ENCODE measurements at regions not wholly inside any gene's neighbourhood (a gene's known extent, or its start where the extent isn't known, plus 50 kb on each side); places are given as distances from the start of the nearest gene placed in this dataset.

DNA sequence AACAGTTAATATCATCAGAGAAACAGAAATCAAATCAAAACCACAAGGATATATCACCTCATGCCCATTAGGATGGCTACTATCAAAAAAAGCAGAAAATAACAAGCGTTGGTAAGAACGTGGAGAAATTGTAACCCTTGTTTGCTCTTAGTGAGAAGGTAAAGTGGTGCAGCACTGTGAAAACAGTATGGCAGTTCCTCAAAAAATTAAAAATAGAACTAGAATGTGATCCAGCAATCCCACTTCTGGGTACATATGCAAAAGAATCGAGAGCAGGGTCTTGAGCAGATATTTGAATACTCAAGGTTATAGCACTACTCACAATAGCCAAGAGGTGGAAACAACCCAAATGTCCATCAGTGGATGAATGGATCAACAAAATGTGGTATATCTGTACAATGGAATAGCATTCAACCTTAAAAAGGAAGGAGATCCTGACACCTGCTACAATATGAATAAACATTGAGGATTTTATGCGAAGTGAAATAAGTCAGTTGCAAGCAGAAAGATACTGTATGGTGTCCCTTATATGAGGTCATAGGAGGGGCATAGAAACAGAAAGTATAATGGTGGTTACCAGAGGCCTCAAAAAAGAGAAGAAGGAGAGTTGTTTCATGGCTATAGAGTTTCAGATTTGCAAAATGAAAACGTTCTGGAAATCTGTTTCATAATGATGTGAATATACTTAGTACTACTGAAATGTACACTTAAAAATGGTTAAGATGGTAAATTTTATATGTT lies 131.0 kb upstream of the EEA1 start:
- no peaks in the 10 kb centered on the region for H4K20me1 ChIP-seq (ENCODE audit: low read length)
- no peaks in the 10 kb centered on the region for H3K9me2 ChIP-seq (replicated peaks; ENCODE audit: low read length)
- H3K27me3 ChIP-seq (ENCODE audit: low read length): no peaks in the 10 kb centered on the region
- H3K27ac ChIP-seq (ENCODE audit: low read length): no peak overlapping the region
- no TSS peak for BruUV-seq (replicated peaks)
- CTCF ChIA-PET: no interaction called here
- no peaks in the 10 kb centered on the region for H3K36me3 ChIP-seq (ENCODE audit: low read depth, low read length)
- intact Hi-C loops (cut with micrococcal nuclease): no loop called here
- no peaks in the 10 kb centered on the region for H3F3A ChIP-seq (ENCODE audit: low read length, unreplicated experiment)
- TF ChIP-seq EZH2phosphoT487 (IDR thresholded peaks at IDR 0.05; ENCODE audit: borderline replicate concordance, low read length) (no peak), EZH2 (IDR thresholded peaks at IDR 0.05; ENCODE audit: low read length, unreplicated experiment) (no peak)
- TF ChIP-seq, protein P1, sequence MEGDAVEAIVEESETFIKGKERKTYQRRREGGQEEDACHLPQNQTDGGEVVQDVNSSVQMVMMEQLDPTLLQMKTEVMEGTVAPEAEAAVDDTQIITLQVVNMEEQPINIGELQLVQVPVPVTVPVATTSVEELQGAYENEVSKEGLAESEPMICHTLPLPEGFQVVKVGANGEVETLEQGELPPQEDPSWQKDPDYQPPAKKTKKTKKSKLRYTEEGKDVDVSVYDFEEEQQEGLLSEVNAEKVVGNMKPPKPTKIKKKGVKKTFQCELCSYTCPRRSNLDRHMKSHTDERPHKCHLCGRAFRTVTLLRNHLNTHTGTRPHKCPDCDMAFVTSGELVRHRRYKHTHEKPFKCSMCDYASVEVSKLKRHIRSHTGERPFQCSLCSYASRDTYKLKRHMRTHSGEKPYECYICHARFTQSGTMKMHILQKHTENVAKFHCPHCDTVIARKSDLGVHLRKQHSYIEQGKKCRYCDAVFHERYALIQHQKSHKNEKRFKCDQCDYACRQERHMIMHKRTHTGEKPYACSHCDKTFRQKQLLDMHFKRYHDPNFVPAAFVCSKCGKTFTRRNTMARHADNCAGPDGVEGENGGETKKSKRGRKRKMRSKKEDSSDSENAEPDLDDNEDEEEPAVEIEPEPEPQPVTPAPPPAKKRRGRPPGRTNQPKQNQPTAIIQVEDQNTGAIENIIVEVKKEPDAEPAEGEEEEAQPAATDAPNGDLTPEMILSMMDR (conservative IDR thresholded peaks at IDR 0.05; ENCODE audit: low read depth, low read length): no peak
- DNase-seq (no peak), ATAC-seq (no peak)
- no peak overlapping the region for H3K9ac ChIP-seq (ENCODE audit: low read length)
- no peaks in the 10 kb centered on the region for H3K79me2 ChIP-seq (ENCODE audit: low read length)
- H2AFZ ChIP-seq (ENCODE audit: low read length): no peak overlapping the region
- POLR2A ChIA-PET (ENCODE audit: unreplicated experiment): no interaction called here
- H3K4me1 ChIP-seq (ENCODE audit: insufficient read depth, low read length): no peaks in the 10 kb centered on the region
- no peak overlapping the region for H3K4me2 ChIP-seq (ENCODE audit: low read length)
- H3K4me3 ChIP-seq (ENCODE audit: low read length): no peak overlapping the region
- H3K9me3 ChIP-seq (ENCODE audit: low read length): no peaks in the 10 kb centered on the region

GRCh38 chr12:93060666-93061472 lies 131.8 kb upstream of the EEA1 start:
- Histone ChIP-seq H3K27me3 (ENCODE audit: low read length) (no peaks in the 10 kb centered on the region), H3K9me2 (replicated peaks; ENCODE audit: low read length) (no peaks in the 10 kb centered on the region), H3K9ac (ENCODE audit: low read length) (no peak overlapping the region), H3K79me2 (ENCODE audit: low read length) (no peaks in the 10 kb centered on the region), H3K4me3 (ENCODE audit: low read length) (no peak overlapping the region), H3K4me1 (ENCODE audit: insufficient read depth, low read length) (no peaks in the 10 kb centered on the region), H3F3A (ENCODE audit: low read length, unreplicated experiment) (no peaks in the 10 kb centered on the region), H3K36me3 (ENCODE audit: low read depth, low read length) (no peaks in the 10 kb centered on the region), H3K4me2 (ENCODE audit: low read length) (no peak overlapping the region), H2AFZ (ENCODE audit: low read length) (no peak overlapping the region), H3K9me3 (ENCODE audit: low read length) (no peaks in the 10 kb centered on the region), H4K20me1 (ENCODE audit: low read length) (no peaks in the 10 kb centered on the region), H3K27ac (ENCODE audit: low read length) (no peak overlapping the region)
- no peak for ATAC-seq
- intact Hi-C loops (cut with micrococcal nuclease): no loop called here
- no peak for DNase-seq
- TF ChIP-seq, protein P1 (conservative IDR thresholded peaks at IDR 0.05; ENCODE audit: low read depth, low read length): no peak
- TF ChIP-seq EZH2phosphoT487 (IDR thresholded peaks at IDR 0.05; ENCODE audit: borderline replicate concordance, low read length) (no peak), EZH2 (IDR thresholded peaks at IDR 0.05; ENCODE audit: low read length, unreplicated experiment) (no peak)
- POLR2A ChIA-PET (ENCODE audit: unreplicated experiment): no interaction called here
- no TSS peak for BruUV-seq (replicated peaks)
- CTCF ChIA-PET: no interaction called here

Measured in PC-3 (cell line).